ENCODE measurements at regions not wholly inside any gene's neighbourhood (a gene's known extent, or its start where the extent isn't known, plus 50 kb on each side); places are given as distances from the start of the nearest gene placed in this dataset.

GRCh38 chr1:173405834-173406233 lies 71.3 kb upstream of the PRDX6 start:
- DNase-seq: no peak

- DNase-seq: peak; percentile 58
Measured at GRCh38 chr1:173406783-173407230, 70.3 kb upstream of the PRDX6 start.

GRCh38 chr1:173407846-173408245 lies 69.3 kb upstream of the PRDX6 start:
- DNase-seq: no peak

- DNase-seq: no peak
Measured at GRCh38 chr1:173408886-173409285, 68.2 kb upstream of the PRDX6 start.

GRCh38 chr1:173409613-173410012 lies 67.5 kb upstream of the PRDX6 start:
- peak; percentile 80 for DNase-seq

GRCh38 chr1:173410133-173410793 lies 66.9 kb upstream of the PRDX6 start:
- no peak for DNase-seq

- no peak for DNase-seq
Measured at GRCh38 chr1:173410794-173411236, 66.3 kb upstream of the PRDX6 start.

GRCh38 chr1:173411835-173412742 lies 65.0 kb upstream of the PRDX6 start:
- DNase-seq: no peak

- no peak for DNase-seq
Measured at GRCh38 chr1:173413271-173413707, 63.8 kb upstream of the PRDX6 start.

- peak; percentile 30 for DNase-seq
Measured at GRCh38 chr1:173414136-173414535, 63.0 kb upstream of the PRDX6 start.

- DNase-seq: no peak
Measured at GRCh38 chr1:173414539-173415226, 62.5 kb upstream of the PRDX6 start.

GRCh38 chr1:173415490-173415889 lies 61.6 kb upstream of the PRDX6 start:
- DNase-seq: no peak

GRCh38 chr1:173415905-173416450 lies 61.2 kb upstream of the PRDX6 start:
- DNase-seq: no peak

GRCh38 chr1:173417563-173417962 lies 59.6 kb upstream of the PRDX6 start:
- no peak for DNase-seq

GRCh38 chr1:173418107-173418985 lies 58.8 kb upstream of the PRDX6 start:
- no peak for DNase-seq

GRCh38 chr1:173420330-173420806 lies 56.8 kb upstream of the PRDX6 start:
- peak; percentile 93 for DNase-seq

- no peak for DNase-seq
Measured at GRCh38 chr1:173421286-173421685, 55.8 kb upstream of the PRDX6 start.

- DNase-seq: no peak
Measured at GRCh38 chr1:173421789-173422188, 55.3 kb upstream of the PRDX6 start.

GRCh38 chr1:173422456-173422976 lies 54.6 kb upstream of the PRDX6 start:
- no peak for DNase-seq

GRCh38 chr1:173423291-173423690 lies 53.8 kb upstream of the PRDX6 start:
- no peak for DNase-seq

- DNase-seq: no peak
Measured at GRCh38 chr1:173424143-173424542, 53.0 kb upstream of the PRDX6 start.
